ENCODE measurements at regions not wholly inside any gene's neighbourhood (a gene's known extent, or its start where the extent isn't known, plus 50 kb on each side); places are given as distances from the start of the nearest gene placed in this dataset.

GRCh38 chr12:47412601-47413236, 293.1 kb downstream of the RPAP3 start:
- Histone ChIP-seq H3K9me3 (ENCODE audit: control insufficient read depth, insufficient read depth, low read depth, low read length) (no peaks in the 10 kb centered on the region), H3K27ac (ENCODE audit: extremely low read depth, low read depth, low read length) (no peak overlapping the region), H3K36me3 (ENCODE audit: control insufficient read depth in 2 of 2, insufficient read depth in 1 of 2, low read length in 2 of 2) (no peaks in the 10 kb centered on the region), H3K4me3 (ENCODE audit: low read depth, low read length) (no peak overlapping the region), H3K4me1 (ENCODE audit: control insufficient read depth, insufficient read depth, low read length) (no peaks in the 10 kb centered on the region)
- CTCF ChIA-PET = interaction anchor here (0.9 to 1.1 kb wide), 2 partner anchors 15 to 391 kb away, joined by 3 to 5 read pairs; no protein-coding TSS in a partner anchor
- TF ChIP-seq ZNF274 (IDR thresholded peaks at IDR 0.05; ENCODE audit: low read length) = no peak
- no peak for TF ChIP-seq ZNF274 (tag by site-specific recombination; IDR thresholded peaks at IDR 0.05; ENCODE audit: borderline replicate concordance)
- TF ChIP-seq SETDB1 (IDR thresholded peaks at IDR 0.05; ENCODE audit: insufficient read length, low read length) = no peak
- TF ChIP-seq ZSCAN23 (tag by site-specific recombination; IDR thresholded peaks at IDR 0.05) = no peak
- no peak for TF ChIP-seq ZNF2 (tag by site-specific recombination; IDR thresholded peaks at IDR 0.05)
- no peak for TF ChIP-seq GLI4 (tag by site-specific recombination; IDR thresholded peaks at IDR 0.05)
- no peak for TF ChIP-seq ZNF350 (tag by site-specific recombination; IDR thresholded peaks at IDR 0.05)
- TF ChIP-seq ZNF596 (tag by site-specific recombination; IDR thresholded peaks at IDR 0.05) = no peak
- no peak for TF ChIP-seq ZIC2 (tag by site-specific recombination; IDR thresholded peaks at IDR 0.05)
- POLR2A ChIA-PET = no interaction called here

- H3K27ac ChIP-seq (ENCODE audit: extremely low read depth, low read depth, low read length) = no peak overlapping the region
- no peaks in the 10 kb centered on the region for H3K36me3 ChIP-seq (ENCODE audit: control insufficient read depth in 2 of 2, insufficient read depth in 1 of 2, low read length in 2 of 2)
- H3K4me1 ChIP-seq (ENCODE audit: control insufficient read depth, insufficient read depth, low read length) = no peaks in the 10 kb centered on the region
- CTCF ChIA-PET = no interaction called here
- H3K9me3 ChIP-seq (ENCODE audit: control insufficient read depth, insufficient read depth, low read depth, low read length) = no peaks in the 10 kb centered on the region
- H3K4me3 ChIP-seq (ENCODE audit: low read depth, low read length) = no peak overlapping the region
- POLR2A ChIA-PET = no interaction called here
- no peak for TF ChIP-seq ZNF513 (tag by site-specific recombination; IDR thresholded peaks at IDR 0.05)
- TF ChIP-seq PRDM2 (tag by site-specific recombination; IDR thresholded peaks at IDR 0.05; ENCODE audit: borderline replicate concordance) = no peak
- TF ChIP-seq ZNF280D (tag by site-specific recombination; IDR thresholded peaks at IDR 0.05) = no peak
- TF ChIP-seq ZNF670 (tag by site-specific recombination; IDR thresholded peaks at IDR 0.05; ENCODE audit: low read depth) = no peak
- TF ChIP-seq SCRT1 (tag by site-specific recombination; IDR thresholded peaks at IDR 0.05; ENCODE audit: borderline replicate concordance) = no peak
- no peak for TF ChIP-seq ZNF560 (tag by site-specific recombination; IDR thresholded peaks at IDR 0.05; ENCODE audit: borderline replicate concordance)
- no peak for TF ChIP-seq KLF10 (tag by site-specific recombination; IDR thresholded peaks at IDR 0.05)
These were observed 293.9 kb downstream of the RPAP3 start for GRCh38 chr12:47411966-47412365.
